ENCODE measurements at regions not wholly inside any gene's neighbourhood (a gene's known extent, or its start where the extent isn't known, plus 50 kb on each side); places are given as distances from the start of the nearest gene placed in this dataset.

DNA sequence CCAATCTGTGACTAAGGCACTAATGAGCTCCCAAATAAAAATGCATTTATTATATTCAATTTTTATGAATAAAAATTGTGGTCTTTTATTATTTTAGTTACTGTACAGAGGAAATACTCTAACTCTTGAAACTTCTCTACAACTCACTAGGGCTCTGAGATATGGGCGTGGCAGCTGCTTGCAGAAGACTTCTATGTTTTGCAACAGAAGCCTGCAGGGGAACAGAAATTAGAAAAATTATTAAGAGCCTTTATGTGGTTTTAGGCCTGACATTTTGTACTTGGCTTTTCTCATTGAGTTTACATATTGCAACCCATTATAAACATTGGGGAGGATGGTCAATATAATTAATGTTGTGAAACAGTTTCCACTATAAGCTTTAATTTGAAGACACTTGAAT, 581.4 kb downstream of the TNS3 start:
- Mint-ChIP-seq H3K27ac (no peak overlapping the region), H3K4me1 (no peaks in the 10 kb centered on the region), H3K9me3 (peaks cover 3% of the 10 kb centered on the region), H3K36me3 (ENCODE audit: low read depth) (no peaks in the 10 kb centered on the region), H3K27me3 (ENCODE audit: low read depth) (no peaks in the 10 kb centered on the region), H3K4me3 (no peak overlapping the region)
- TF ChIP-seq, protein P1, sequence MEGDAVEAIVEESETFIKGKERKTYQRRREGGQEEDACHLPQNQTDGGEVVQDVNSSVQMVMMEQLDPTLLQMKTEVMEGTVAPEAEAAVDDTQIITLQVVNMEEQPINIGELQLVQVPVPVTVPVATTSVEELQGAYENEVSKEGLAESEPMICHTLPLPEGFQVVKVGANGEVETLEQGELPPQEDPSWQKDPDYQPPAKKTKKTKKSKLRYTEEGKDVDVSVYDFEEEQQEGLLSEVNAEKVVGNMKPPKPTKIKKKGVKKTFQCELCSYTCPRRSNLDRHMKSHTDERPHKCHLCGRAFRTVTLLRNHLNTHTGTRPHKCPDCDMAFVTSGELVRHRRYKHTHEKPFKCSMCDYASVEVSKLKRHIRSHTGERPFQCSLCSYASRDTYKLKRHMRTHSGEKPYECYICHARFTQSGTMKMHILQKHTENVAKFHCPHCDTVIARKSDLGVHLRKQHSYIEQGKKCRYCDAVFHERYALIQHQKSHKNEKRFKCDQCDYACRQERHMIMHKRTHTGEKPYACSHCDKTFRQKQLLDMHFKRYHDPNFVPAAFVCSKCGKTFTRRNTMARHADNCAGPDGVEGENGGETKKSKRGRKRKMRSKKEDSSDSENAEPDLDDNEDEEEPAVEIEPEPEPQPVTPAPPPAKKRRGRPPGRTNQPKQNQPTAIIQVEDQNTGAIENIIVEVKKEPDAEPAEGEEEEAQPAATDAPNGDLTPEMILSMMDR (IDR thresholded peaks at IDR 0.05; ENCODE audit: unreplicated experiment in 3 of 3), result no peak

DNA sequence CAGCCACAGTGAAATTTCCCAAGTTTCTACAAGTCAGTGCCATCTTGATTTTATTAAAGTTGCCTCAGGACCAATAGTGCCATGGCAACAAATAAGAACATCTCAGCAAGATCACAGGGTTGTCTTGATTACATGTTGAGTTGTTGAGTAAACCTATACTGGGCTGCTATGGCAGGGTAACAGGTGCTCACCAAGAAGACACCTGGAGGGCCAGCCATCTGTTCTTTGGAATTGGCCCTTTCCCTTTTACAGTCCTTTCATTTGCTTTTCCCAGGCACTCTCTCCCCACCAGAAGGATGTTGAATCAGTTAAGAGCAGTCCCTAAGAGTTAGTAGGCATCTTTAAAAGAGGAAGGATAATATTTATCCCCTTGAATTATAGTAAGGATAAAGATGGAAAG, 582.0 kb downstream of the TNS3 start:
- Mint-ChIP-seq H3K27me3 (ENCODE audit: low read depth) (no peaks in the 10 kb centered on the region), H3K27ac (no peak overlapping the region), H3K36me3 (ENCODE audit: low read depth) (no peaks in the 10 kb centered on the region), H3K4me1 (no peaks in the 10 kb centered on the region), H3K9me3 (peaks cover 3% of the 10 kb centered on the region), H3K4me3 (no peak overlapping the region)
- TF ChIP-seq, protein P1 (IDR thresholded peaks at IDR 0.05; ENCODE audit: unreplicated experiment in 3 of 3), result no peak

GRCh38 chr7:46996972-46997371, 584.9 kb downstream of the TNS3 start:
- no peaks in the 10 kb centered on the region for H3K27me3 Mint-ChIP-seq (ENCODE audit: low read depth)
- no peak overlapping the region for H3K4me3 Mint-ChIP-seq
- TF ChIP-seq, protein P1 (IDR thresholded peaks at IDR 0.05; ENCODE audit: unreplicated experiment in 3 of 3), result no peak
- no peak overlapping the region for H3K27ac Mint-ChIP-seq
- no peaks in the 10 kb centered on the region for H3K4me1 Mint-ChIP-seq
- H3K9me3 Mint-ChIP-seq, result no peaks in the 10 kb centered on the region
- H3K36me3 Mint-ChIP-seq (ENCODE audit: low read depth), result no peaks in the 10 kb centered on the region

GRCh38 chr7:46993396-46993795, 588.5 kb downstream of the TNS3 start:
- H3K27ac Mint-ChIP-seq, result no peak overlapping the region
- H3K4me3 Mint-ChIP-seq, result no peak overlapping the region
- no peaks in the 10 kb centered on the region for H3K27me3 Mint-ChIP-seq (ENCODE audit: low read depth)
- no peaks in the 10 kb centered on the region for H3K9me3 Mint-ChIP-seq
- TF ChIP-seq, protein P1 (IDR thresholded peaks at IDR 0.05; ENCODE audit: unreplicated experiment in 3 of 3), result no peak
- no peaks in the 10 kb centered on the region for H3K36me3 Mint-ChIP-seq (ENCODE audit: low read depth)
- no peaks in the 10 kb centered on the region for H3K4me1 Mint-ChIP-seq

DNA sequence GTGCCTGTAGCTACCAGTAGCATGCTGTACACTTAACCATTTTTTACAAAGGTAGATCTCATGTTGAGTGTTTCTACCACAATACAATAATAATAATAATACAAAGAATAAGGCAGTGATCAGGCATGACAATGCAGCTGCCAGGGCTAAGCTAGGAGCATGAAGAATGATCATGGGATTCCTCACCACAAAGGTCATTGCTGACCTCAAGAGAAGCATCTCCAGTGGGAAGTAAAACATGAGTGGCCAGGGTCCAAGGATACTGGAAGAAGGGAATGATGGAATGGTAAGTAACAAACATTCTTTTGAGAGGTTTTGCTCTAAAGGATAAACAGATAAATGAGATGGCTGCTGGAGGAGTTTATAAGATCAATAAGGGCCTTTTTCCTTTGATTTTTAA, 591.1 kb downstream of the TNS3 start:
- Mint-ChIP-seq H3K27ac (no peak overlapping the region), H3K36me3 (ENCODE audit: low read depth) (no peaks in the 10 kb centered on the region), H3K9me3 (no peaks in the 10 kb centered on the region), H3K4me3 (no peak overlapping the region), H3K4me1 (no peaks in the 10 kb centered on the region), H3K27me3 (ENCODE audit: low read depth) (no peaks in the 10 kb centered on the region)
- TF ChIP-seq, protein P1 (IDR thresholded peaks at IDR 0.05; ENCODE audit: unreplicated experiment in 3 of 3), result no peak

GRCh38 chr7:46989247-46989646, 592.7 kb downstream of the TNS3 start:
- Mint-ChIP-seq H3K4me3 (no peak overlapping the region), H3K4me1 (no peaks in the 10 kb centered on the region), H3K27me3 (ENCODE audit: low read depth) (no peaks in the 10 kb centered on the region), H3K27ac (no peak overlapping the region), H3K36me3 (ENCODE audit: low read depth) (no peaks in the 10 kb centered on the region), H3K9me3 (peaks cover 4% of the 10 kb centered on the region)
- TF ChIP-seq, protein P1 (IDR thresholded peaks at IDR 0.05; ENCODE audit: unreplicated experiment in 3 of 3), result no peak

Data from nephron (organoid).